ENCODE measurements at regions not wholly inside any gene's neighbourhood (a gene's known extent, or its start where the extent isn't known, plus 50 kb on each side); places are given as distances from the start of the nearest gene placed in this dataset.

- Histone ChIP-seq H3K9ac (no peak overlapping the region), H3K27me3 (replicated peaks; ENCODE audit: insufficient read depth) (peaks cover 4% of the 10 kb centered on the region; the same call in 1 of the 2 replicates), H3K79me2 (ENCODE audit: insufficient read depth) (no peaks in the 10 kb centered on the region), H3K9me3 (ENCODE audit: low read depth) (no peaks in the 10 kb centered on the region), H3K27ac (no peak overlapping the region), H3K4me2 (ENCODE audit: unreplicated experiment) (no peak overlapping the region), H3K9me2 (ENCODE audit: insufficient read depth) (no peaks in the 10 kb centered on the region), H3K36me3 (ENCODE audit: low read depth) (no peaks in the 10 kb centered on the region), H3K4me3 (no peak overlapping the region), H4K20me1 (ENCODE audit: insufficient read depth) (no peaks in the 10 kb centered on the region), H3F3A (ENCODE audit: insufficient read depth) (no peaks in the 10 kb centered on the region), H2AFZ (no peak overlapping the region), H3K4me1 (ENCODE audit: insufficient read depth) (no peaks in the 10 kb centered on the region)
- WGBS, 2 experiments (ENCODE audit: low coverage in 1 of 2, low lambda C conversion rate in 2 of 2, missing lambda C conversion rate in 2 of 2): 61 to 75% methylated on average over 7 to 11 of the region's 11 CpGs
- in situ Hi-C loops (cut with MboI): no loop called here
- no peak for DNase-seq
- TF ChIP-seq EZH2 (IDR thresholded peaks at IDR 0.05; ENCODE audit: insufficient read depth, poor library complexity, severe bottlenecking) (no peak), EZH2phosphoT487 (IDR thresholded peaks at IDR 0.05; ENCODE audit: insufficient read depth, low read depth) (no peak)
These were observed 89.5 kb downstream of the TNFRSF13B start for GRCh38 chr17:16882243-16882925.

DNA sequence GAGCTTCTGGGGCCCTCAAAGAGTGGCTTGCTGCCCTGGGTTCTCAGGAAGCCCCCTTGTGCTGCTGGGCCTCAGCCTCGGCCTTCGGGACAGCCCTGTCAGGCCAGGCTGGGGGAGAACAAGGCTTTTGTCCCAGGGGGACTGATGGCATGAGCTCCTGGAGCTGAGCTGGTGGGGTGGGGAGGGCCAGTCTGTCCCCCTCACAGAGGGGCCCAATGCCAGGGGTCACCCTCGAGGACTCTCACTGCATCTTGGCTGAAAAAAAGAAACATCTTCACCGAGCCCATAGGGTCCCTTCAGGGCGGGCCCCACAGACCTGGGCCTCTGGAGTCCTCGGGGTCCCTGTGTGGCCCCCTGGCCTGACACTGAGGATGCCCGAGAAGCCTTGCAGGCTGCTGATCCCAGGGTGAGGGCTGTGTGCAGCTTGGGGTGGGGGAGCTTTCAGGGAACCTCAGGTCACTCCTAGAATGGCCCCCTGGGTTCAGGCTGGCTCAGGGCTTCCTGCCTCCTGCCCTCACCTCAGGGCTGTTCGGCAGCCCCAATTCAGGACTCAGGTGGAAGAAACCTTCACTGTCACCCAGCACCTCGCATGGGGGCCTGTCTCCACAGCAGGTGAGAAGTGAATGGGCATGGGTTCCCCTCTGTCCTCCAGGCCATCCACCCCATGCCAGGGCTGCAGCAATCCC is 90.5 kb downstream of the TNFRSF13B start:
- DNase-seq: no peak
- H3K27ac ChIP-seq: no peak overlapping the region
- peaks cover 4% of the 10 kb centered on the region; the same call in 1 of the 2 replicates for H3K27me3 ChIP-seq (replicated peaks; ENCODE audit: insufficient read depth)
- no peak overlapping the region for H3K4me3 ChIP-seq
- H3K9me2 ChIP-seq (ENCODE audit: insufficient read depth): no peaks in the 10 kb centered on the region
- H3K9ac ChIP-seq: no peak overlapping the region
- 54 to 58% methylated on average over 9 of the region's 9 CpGs for WGBS, 2 experiments (ENCODE audit: low coverage in 1 of 2, low lambda C conversion rate in 2 of 2, missing lambda C conversion rate in 2 of 2)
- no peak overlapping the region for H2AFZ ChIP-seq
- H3K79me2 ChIP-seq (ENCODE audit: insufficient read depth): no peaks in the 10 kb centered on the region
- H4K20me1 ChIP-seq (ENCODE audit: insufficient read depth): no peaks in the 10 kb centered on the region
- no peaks in the 10 kb centered on the region for H3K36me3 ChIP-seq (ENCODE audit: low read depth)
- TF ChIP-seq EZH2phosphoT487 (IDR thresholded peaks at IDR 0.05; ENCODE audit: insufficient read depth, low read depth): no peak
- TF ChIP-seq EZH2 (IDR thresholded peaks at IDR 0.05; ENCODE audit: insufficient read depth, poor library complexity, severe bottlenecking): no peak
- no peak overlapping the region for H3K4me2 ChIP-seq (ENCODE audit: unreplicated experiment)
- no peaks in the 10 kb centered on the region for H3K9me3 ChIP-seq (ENCODE audit: low read depth)
- in situ Hi-C loops (cut with MboI): no loop called here
- no peaks in the 10 kb centered on the region for H3K4me1 ChIP-seq (ENCODE audit: insufficient read depth)
- no peaks in the 10 kb centered on the region for H3F3A ChIP-seq (ENCODE audit: insufficient read depth)

DNA sequence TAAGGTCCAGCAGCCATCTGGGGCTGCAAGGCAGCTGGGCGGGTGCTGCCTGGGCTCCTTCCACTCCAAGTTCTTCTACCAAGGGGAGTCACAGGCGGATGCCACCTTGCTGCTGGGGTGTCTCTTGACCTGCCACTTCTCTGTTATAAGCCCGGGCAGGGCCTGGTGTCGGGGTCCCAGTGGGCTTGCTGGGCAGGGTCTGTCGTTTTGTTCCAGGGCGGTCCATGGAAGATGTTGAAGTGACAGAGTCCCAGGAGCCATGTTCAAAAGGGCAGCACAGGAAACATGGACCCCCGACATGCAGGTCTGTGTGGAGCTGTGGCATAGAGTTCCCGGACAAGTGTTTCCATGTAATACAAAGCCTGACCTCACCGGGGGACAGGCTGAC is 91.1 kb downstream of the TNFRSF13B start:
- H3K9ac ChIP-seq: no peak overlapping the region
- no peaks in the 10 kb centered on the region for H3F3A ChIP-seq (ENCODE audit: insufficient read depth)
- TF ChIP-seq EZH2 (IDR thresholded peaks at IDR 0.05; ENCODE audit: insufficient read depth, poor library complexity, severe bottlenecking) (no peak), EZH2phosphoT487 (IDR thresholded peaks at IDR 0.05; ENCODE audit: insufficient read depth, low read depth) (no peak)

GRCh38 chr17:16880121-16880842 is 91.6 kb downstream of the TNFRSF13B start:
- H3K9ac ChIP-seq: no peak overlapping the region
- no peak for DNase-seq
- no peaks in the 10 kb centered on the region for H4K20me1 ChIP-seq (ENCODE audit: insufficient read depth)
- no peak overlapping the region for H3K4me2 ChIP-seq (ENCODE audit: unreplicated experiment)
- no peaks in the 10 kb centered on the region for H3K79me2 ChIP-seq (ENCODE audit: insufficient read depth)
- no peak overlapping the region for H3K27ac ChIP-seq
- in situ Hi-C loops (cut with MboI): no loop called here
- no peaks in the 10 kb centered on the region for H3K9me2 ChIP-seq (ENCODE audit: insufficient read depth)
- no peak overlapping the region for H3K4me3 ChIP-seq
- peaks cover 4% of the 10 kb centered on the region; the same call in 1 of the 2 replicates for H3K27me3 ChIP-seq (replicated peaks; ENCODE audit: insufficient read depth)
- H3K9me3 ChIP-seq (ENCODE audit: low read depth): no peaks in the 10 kb centered on the region
- H3F3A ChIP-seq (ENCODE audit: insufficient read depth): no peaks in the 10 kb centered on the region
- H3K36me3 ChIP-seq (ENCODE audit: low read depth): no peaks in the 10 kb centered on the region
- 62 to 67% methylated on average over 16 of the region's 16 CpGs for WGBS, 2 experiments (ENCODE audit: low coverage in 1 of 2, low lambda C conversion rate in 2 of 2, missing lambda C conversion rate in 2 of 2)
- no peaks in the 10 kb centered on the region for H3K4me1 ChIP-seq (ENCODE audit: insufficient read depth)
- H2AFZ ChIP-seq: no peak overlapping the region
- TF ChIP-seq EZH2 (IDR thresholded peaks at IDR 0.05; ENCODE audit: insufficient read depth, poor library complexity, severe bottlenecking): no peak
- TF ChIP-seq EZH2phosphoT487 (IDR thresholded peaks at IDR 0.05; ENCODE audit: insufficient read depth, low read depth): no peak

More for the DNA sequence above, 91.1 kb downstream of the TNFRSF13B start:
- no peaks in the 10 kb centered on the region for H3K79me2 ChIP-seq (ENCODE audit: insufficient read depth)
- no peak overlapping the region for H3K27ac ChIP-seq
- H2AFZ ChIP-seq: no peak overlapping the region
- H3K36me3 ChIP-seq (ENCODE audit: low read depth): no peaks in the 10 kb centered on the region
- H4K20me1 ChIP-seq (ENCODE audit: insufficient read depth): no peaks in the 10 kb centered on the region
- H3K4me2 ChIP-seq (ENCODE audit: unreplicated experiment): no peak overlapping the region
- no peak overlapping the region for H3K4me3 ChIP-seq
- H3K9me2 ChIP-seq (ENCODE audit: insufficient read depth): no peaks in the 10 kb centered on the region
- DNase-seq: no peak
- H3K9me3 ChIP-seq (ENCODE audit: low read depth): no peaks in the 10 kb centered on the region
- WGBS, 2 experiments (ENCODE audit: low coverage in 1 of 2, low lambda C conversion rate in 2 of 2, missing lambda C conversion rate in 2 of 2): 56 to 64% methylated on average over 9 of the region's 9 CpGs
- in situ Hi-C loops (cut with MboI): no loop called here
- H3K4me1 ChIP-seq (ENCODE audit: insufficient read depth): no peaks in the 10 kb centered on the region
- H3K27me3 ChIP-seq (replicated peaks; ENCODE audit: insufficient read depth): peaks cover 4% of the 10 kb centered on the region; the same call in 1 of the 2 replicates
